ENCODE measurements at regions not wholly inside any gene's neighbourhood (a gene's known extent, or its start where the extent isn't known, plus 50 kb on each side); places are given as distances from the start of the nearest gene placed in this dataset.

DNA sequence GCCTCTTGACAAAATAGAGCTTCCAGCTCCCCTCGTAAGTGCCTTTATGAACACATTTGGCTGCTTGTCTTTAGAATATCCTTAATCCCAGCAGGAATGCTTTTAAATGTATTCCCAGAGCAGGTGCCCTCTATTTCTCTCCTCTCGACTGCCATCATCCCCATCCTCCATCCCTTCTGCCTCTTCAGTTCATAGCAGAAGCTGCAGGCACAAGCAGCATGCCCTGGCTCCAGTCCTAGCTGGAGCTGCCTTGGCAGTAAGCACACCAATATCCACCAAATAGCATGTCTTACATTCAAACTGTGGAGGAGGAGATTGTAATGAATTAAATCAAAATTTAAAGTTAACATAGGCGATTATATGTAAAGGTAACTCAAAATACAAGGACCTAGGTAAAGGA lies 891.3 kb upstream of the SLC39A10 start:
- DNase-seq (ENCODE audit: low read depth in 6 of 9, low spot score in 9 of 9), result no peak
- Histone ChIP-seq H3K36me3 (ENCODE audit: control insufficient read depth in 2 of 2, insufficient read depth in 2 of 2, low read length in 1 of 2) (no peaks in the 10 kb centered on the region), H3K27me3 (ENCODE audit: control insufficient read depth in 2 of 2, insufficient read depth in 1 of 2, low read length in 1 of 2) (no peaks in the 10 kb centered on the region), H3K4me3 (ENCODE audit: low read length in 2 of 2) (no peak overlapping the region), H3K27ac (ENCODE audit: low read depth in 1 of 2, low read length in 1 of 2) (no peak overlapping the region), H3K9me3 (ENCODE audit: control insufficient read depth in 2 of 2, insufficient read depth in 1 of 2, low read length in 1 of 2) (no peaks in the 10 kb centered on the region), H3K4me1 (ENCODE audit: control insufficient read depth in 2 of 2, insufficient read depth in 2 of 2, low read length in 2 of 2) (no peaks in the 10 kb centered on the region)
- 92% methylated on average over 3 of the region's 3 CpGs for WGBS

- H3K36me3 ChIP-seq (ENCODE audit: control insufficient read depth in 2 of 2, insufficient read depth in 2 of 2, low read length in 1 of 2), result no peaks in the 10 kb centered on the region
- H3K4me1 ChIP-seq (ENCODE audit: control insufficient read depth in 2 of 2, insufficient read depth in 2 of 2, low read length in 2 of 2), result no peaks in the 10 kb centered on the region
- WGBS, result 95% methylated on average over 2 of the region's 4 CpGs
- H3K27me3 ChIP-seq (ENCODE audit: control insufficient read depth in 2 of 2, insufficient read depth in 1 of 2, low read length in 1 of 2), result no peaks in the 10 kb centered on the region
- no peak overlapping the region for H3K27ac ChIP-seq (ENCODE audit: low read depth in 1 of 2, low read length in 1 of 2)
- H3K9me3 ChIP-seq (ENCODE audit: control insufficient read depth in 2 of 2, insufficient read depth in 1 of 2, low read length in 1 of 2), result no peaks in the 10 kb centered on the region
- no peak overlapping the region for H3K4me3 ChIP-seq (ENCODE audit: low read length in 2 of 2)
- no peak for DNase-seq (ENCODE audit: low read depth in 6 of 9, low spot score in 9 of 9)
Measured at GRCh38 chr2:194750926-194751325, 906.1 kb upstream of the SLC39A10 start.

DNA sequence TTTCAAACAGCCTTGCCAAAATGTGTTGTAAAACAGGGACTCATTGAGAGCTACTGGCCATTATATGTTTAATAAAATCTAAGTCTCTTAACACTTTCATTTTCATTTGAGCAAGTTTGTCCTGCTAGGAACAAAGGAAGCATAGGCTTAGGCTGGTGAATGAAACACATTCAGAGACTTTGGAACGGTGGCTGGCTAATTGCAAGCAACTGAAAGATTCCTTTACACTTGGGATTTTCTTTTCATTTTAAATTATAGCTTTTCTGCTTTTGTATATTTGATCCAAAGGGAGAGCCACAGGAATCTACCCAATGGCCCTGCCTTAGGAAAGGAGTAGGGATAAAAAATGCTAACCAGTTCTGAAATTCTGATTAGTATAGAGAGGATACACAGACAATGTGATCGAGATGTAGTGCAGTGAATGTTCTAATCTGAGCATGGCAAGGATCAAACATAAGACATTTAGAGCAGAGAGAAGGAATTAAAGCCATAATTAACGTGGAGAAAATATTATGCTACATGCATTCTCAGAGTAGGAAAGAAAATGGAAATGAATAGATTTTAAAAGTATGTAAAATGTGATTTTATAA lies 911.4 kb upstream of the SLC39A10 start:
- Histone ChIP-seq H3K27ac (ENCODE audit: low read depth in 1 of 2, low read length in 1 of 2) (no peak overlapping the region), H3K4me3 (ENCODE audit: low read length in 2 of 2) (no peak overlapping the region), H3K27me3 (ENCODE audit: control insufficient read depth in 2 of 2, insufficient read depth in 1 of 2, low read length in 1 of 2) (no peaks in the 10 kb centered on the region), H3K4me1 (ENCODE audit: control insufficient read depth in 2 of 2, insufficient read depth in 2 of 2, low read length in 2 of 2) (no peaks in the 10 kb centered on the region), H3K9me3 (ENCODE audit: control insufficient read depth in 2 of 2, insufficient read depth in 1 of 2, low read length in 1 of 2) (no peaks in the 10 kb centered on the region), H3K36me3 (ENCODE audit: control insufficient read depth in 2 of 2, insufficient read depth in 2 of 2, low read length in 1 of 2) (no peaks in the 10 kb centered on the region)
- DNase-seq (ENCODE audit: low read depth in 6 of 9, low spot score in 9 of 9), result no peak
- 91% methylated on average over 3 of the region's 3 CpGs for WGBS

GRCh38 chr2:194742706-194743105 lies 914.3 kb upstream of the SLC39A10 start:
- H3K4me1 ChIP-seq (ENCODE audit: control insufficient read depth in 2 of 2, insufficient read depth in 2 of 2, low read length in 2 of 2), result no peaks in the 10 kb centered on the region
- no peak for DNase-seq (ENCODE audit: low read depth in 6 of 9, low spot score in 9 of 9)

GRCh38 chr2:194739217-194739616 lies 917.8 kb upstream of the SLC39A10 start:
- Histone ChIP-seq H3K9me3 (ENCODE audit: control insufficient read depth in 2 of 2, insufficient read depth in 1 of 2, low read length in 1 of 2) (no peaks in the 10 kb centered on the region), H3K27me3 (ENCODE audit: control insufficient read depth in 2 of 2, insufficient read depth in 1 of 2, low read length in 1 of 2) (no peaks in the 10 kb centered on the region), H3K36me3 (ENCODE audit: control insufficient read depth in 2 of 2, insufficient read depth in 2 of 2, low read length in 1 of 2) (no peaks in the 10 kb centered on the region), H3K4me3 (ENCODE audit: low read length in 2 of 2) (no peak overlapping the region), H3K27ac (ENCODE audit: low read depth in 1 of 2, low read length in 1 of 2) (no peak overlapping the region), H3K4me1 (ENCODE audit: control insufficient read depth in 2 of 2, insufficient read depth in 2 of 2, low read length in 2 of 2) (no peaks in the 10 kb centered on the region)
- 95% methylated on average over 3 of the region's 3 CpGs for WGBS
- no peak for DNase-seq (ENCODE audit: low read depth in 6 of 9, low spot score in 9 of 9)

More at GRCh38 chr2:194742706-194743105, 914.3 kb upstream of the SLC39A10 start:
- WGBS, result 92% methylated on average over 2 of the region's 2 CpGs
- Histone ChIP-seq H3K27me3 (ENCODE audit: control insufficient read depth in 2 of 2, insufficient read depth in 1 of 2, low read length in 1 of 2) (no peaks in the 10 kb centered on the region), H3K4me3 (ENCODE audit: low read length in 2 of 2) (no peak overlapping the region), H3K36me3 (ENCODE audit: control insufficient read depth in 2 of 2, insufficient read depth in 2 of 2, low read length in 1 of 2) (no peaks in the 10 kb centered on the region), H3K27ac (ENCODE audit: low read depth in 1 of 2, low read length in 1 of 2) (no peak overlapping the region), H3K9me3 (ENCODE audit: control insufficient read depth in 2 of 2, insufficient read depth in 1 of 2, low read length in 1 of 2) (no peaks in the 10 kb centered on the region)

- Histone ChIP-seq H3K4me1 (ENCODE audit: control insufficient read depth in 2 of 2, insufficient read depth in 2 of 2, low read length in 2 of 2) (no peaks in the 10 kb centered on the region), H3K27ac (ENCODE audit: low read depth in 1 of 2, low read length in 1 of 2) (no peak overlapping the region), H3K4me3 (ENCODE audit: low read length in 2 of 2) (no peak overlapping the region), H3K36me3 (ENCODE audit: control insufficient read depth in 2 of 2, insufficient read depth in 2 of 2, low read length in 1 of 2) (no peaks in the 10 kb centered on the region), H3K9me3 (ENCODE audit: control insufficient read depth in 2 of 2, insufficient read depth in 1 of 2, low read length in 1 of 2) (no peaks in the 10 kb centered on the region), H3K27me3 (ENCODE audit: control insufficient read depth in 2 of 2, insufficient read depth in 1 of 2, low read length in 1 of 2) (no peaks in the 10 kb centered on the region)
- DNase-seq (ENCODE audit: low read depth in 6 of 9, low spot score in 9 of 9), result no peak
- 92% methylated on average over 2 of the region's 2 CpGs for WGBS
Measured at GRCh38 chr2:194735837-194736542, 921.0 kb upstream of the SLC39A10 start.

GRCh38 chr2:194730266-194730665 lies 926.8 kb upstream of the SLC39A10 start:
- Histone ChIP-seq H3K27ac (ENCODE audit: low read depth in 1 of 2, low read length in 1 of 2) (no peak overlapping the region), H3K27me3 (ENCODE audit: control insufficient read depth in 2 of 2, insufficient read depth in 1 of 2, low read length in 1 of 2) (no peaks in the 10 kb centered on the region), H3K9me3 (ENCODE audit: control insufficient read depth in 2 of 2, insufficient read depth in 1 of 2, low read length in 1 of 2) (no peaks in the 10 kb centered on the region), H3K36me3 (ENCODE audit: control insufficient read depth in 2 of 2, insufficient read depth in 2 of 2, low read length in 1 of 2) (no peaks in the 10 kb centered on the region), H3K4me3 (ENCODE audit: low read length in 2 of 2) (no peak overlapping the region), H3K4me1 (ENCODE audit: control insufficient read depth in 2 of 2, insufficient read depth in 2 of 2, low read length in 2 of 2) (no peaks in the 10 kb centered on the region)
- 70% methylated on average over 1 of the region's 1 CpG for WGBS
- DNase-seq (ENCODE audit: low read depth in 6 of 9, low spot score in 9 of 9), result no peak

- H3K27me3 ChIP-seq (ENCODE audit: control insufficient read depth in 2 of 2, insufficient read depth in 1 of 2, low read length in 1 of 2), result no peaks in the 10 kb centered on the region
- no peak overlapping the region for H3K27ac ChIP-seq (ENCODE audit: low read depth in 1 of 2, low read length in 1 of 2)
- H3K9me3 ChIP-seq (ENCODE audit: control insufficient read depth in 2 of 2, insufficient read depth in 1 of 2, low read length in 1 of 2), result no peaks in the 10 kb centered on the region
- DNase-seq (ENCODE audit: low read depth in 6 of 9, low spot score in 9 of 9), result no peak
- no peaks in the 10 kb centered on the region for H3K4me1 ChIP-seq (ENCODE audit: control insufficient read depth in 2 of 2, insufficient read depth in 2 of 2, low read length in 2 of 2)
- 91% methylated on average over 1 of the region's 1 CpG for WGBS
- H3K36me3 ChIP-seq (ENCODE audit: control insufficient read depth in 2 of 2, insufficient read depth in 2 of 2, low read length in 1 of 2), result no peaks in the 10 kb centered on the region
- no peak overlapping the region for H3K4me3 ChIP-seq (ENCODE audit: low read length in 2 of 2)
Measured at GRCh38 chr2:194725169-194725568, 931.9 kb upstream of the SLC39A10 start.

- no peaks in the 10 kb centered on the region for H3K9me3 ChIP-seq (ENCODE audit: control insufficient read depth in 2 of 2, insufficient read depth in 1 of 2, low read length in 1 of 2)
- H3K27ac ChIP-seq (ENCODE audit: low read depth in 1 of 2, low read length in 1 of 2), result no peak overlapping the region
- no peaks in the 10 kb centered on the region for H3K27me3 ChIP-seq (ENCODE audit: control insufficient read depth in 2 of 2, insufficient read depth in 1 of 2, low read length in 1 of 2)
- H3K4me3 ChIP-seq (ENCODE audit: low read length in 2 of 2), result no peak overlapping the region
- WGBS, result 95% methylated on average over 2 of the region's 2 CpGs
- DNase-seq (ENCODE audit: low read depth in 6 of 9, low spot score in 9 of 9), result no peak
- no peaks in the 10 kb centered on the region for H3K36me3 ChIP-seq (ENCODE audit: control insufficient read depth in 2 of 2, insufficient read depth in 2 of 2, low read length in 1 of 2)
- no peaks in the 10 kb centered on the region for H3K4me1 ChIP-seq (ENCODE audit: control insufficient read depth in 2 of 2, insufficient read depth in 2 of 2, low read length in 2 of 2)
Measured at GRCh38 chr2:194723446-194723845, 933.6 kb upstream of the SLC39A10 start.

All from thymus (tissue), 11 donors.